Uterus (tissue), 3 donors: ENCODE measurements at regions not wholly inside any gene's neighbourhood (a gene's known extent, or its start where the extent isn't known, plus 50 kb on each side); places are given as distances from the start of the nearest gene placed in this dataset.

Experiments used
- DNase-seq, 2 donors: peaks; one replicate each; pipeline ENCODE4 v3.0.0-alpha.2; 2019 to 2020
- H3K27ac ChIP-seq, 2 donors: fragments of 200-600 bp; sonication (generic); 1 replicate in 1 of 2; 2 replicates in 1 of 2; pipeline ENCODE4 v1.5.1; 2016 to 2018
- H3K27me3 ChIP-seq, 2 donors: fragments of 200-600 bp; sonication (generic); one replicate each; pipeline ENCODE4 v1.5.1; 2018 to 2019; ENCODE audit warnings: control low read depth in 1 of 2
- H3K36me3 ChIP-seq, 2 donors: fragments of 200-600 bp; sonication (generic); one replicate each; pipeline ENCODE4 v1.5.1; 2019; ENCODE audit warnings: control low read depth in 1 of 2
- H3K4me1 ChIP-seq, 2 donors: fragments of 200-600 bp; sonication (generic); one replicate each; pipeline ENCODE4 v1.5.1; 2018 to 2019; ENCODE audit warnings: control low read depth in 1 of 2
- H3K4me3 ChIP-seq, 2 donors: fragments of 200-600 bp; sonication (generic); 1 replicate in 1 of 2; 2 replicates in 1 of 2; pipeline ENCODE4 v1.5.1; 2018 to 2019; ENCODE audit warnings: mild to moderate bottlenecking in 1 of 2
- H3K9me3 ChIP-seq, 2 donors: fragments of 200-600 bp; sonication (generic); one replicate each; pipeline ENCODE4 v1.5.1; 2019; ENCODE audit warnings: control low read depth in 1 of 2
- POLR2A ChIP-seq, 2 donors: fragments of 450-650 bp; IDR thresholded peaks; one replicate each; pipeline ENCODE4 v1.6.1; 2016; ENCODE audit warnings: antibody characterized with exemption in 2 of 2, mild to moderate bottlenecking in 1 of 2, moderate library complexity in 1 of 2
- intact Hi-C: fragments of 100-400 bp; cut with DNase I; formaldehyde crosslinking; loops from one replicate; pipeline ENCODE4 v1.15.1; 2023; ENCODE audit warnings: low total_unique reads
- TF ChIP-seq, protein P1 (sequence below), 4 experiments: fragments of 200-600 bp in 2 of 4; fragments of 450-650 bp in 2 of 4; sonication (generic) in 2 of 4; IDR thresholded peaks; one replicate each; pipeline ENCODE4 v1.5.1; 2016 to 2019; ENCODE audit warnings: antibody characterized with exemption in 4 of 4, mild to moderate bottlenecking in 2 of 4, moderate library complexity in 1 of 4
- donor health status: DM: yes; HTN: yes; CAD: no.

- intact Hi-C loops, result no loop called here
- Histone ChIP-seq H3K27ac (no peak overlapping the region), H3K4me3 (no peak overlapping the region), H3K27me3 (no peaks in the 10 kb centered on the region), H3K9me3 (no peaks in the 10 kb centered on the region), H3K36me3 (no peaks in the 10 kb centered on the region), H3K4me1 (no peaks in the 10 kb centered on the region)
- no peak for DNase-seq
- TF ChIP-seq, protein P1, sequence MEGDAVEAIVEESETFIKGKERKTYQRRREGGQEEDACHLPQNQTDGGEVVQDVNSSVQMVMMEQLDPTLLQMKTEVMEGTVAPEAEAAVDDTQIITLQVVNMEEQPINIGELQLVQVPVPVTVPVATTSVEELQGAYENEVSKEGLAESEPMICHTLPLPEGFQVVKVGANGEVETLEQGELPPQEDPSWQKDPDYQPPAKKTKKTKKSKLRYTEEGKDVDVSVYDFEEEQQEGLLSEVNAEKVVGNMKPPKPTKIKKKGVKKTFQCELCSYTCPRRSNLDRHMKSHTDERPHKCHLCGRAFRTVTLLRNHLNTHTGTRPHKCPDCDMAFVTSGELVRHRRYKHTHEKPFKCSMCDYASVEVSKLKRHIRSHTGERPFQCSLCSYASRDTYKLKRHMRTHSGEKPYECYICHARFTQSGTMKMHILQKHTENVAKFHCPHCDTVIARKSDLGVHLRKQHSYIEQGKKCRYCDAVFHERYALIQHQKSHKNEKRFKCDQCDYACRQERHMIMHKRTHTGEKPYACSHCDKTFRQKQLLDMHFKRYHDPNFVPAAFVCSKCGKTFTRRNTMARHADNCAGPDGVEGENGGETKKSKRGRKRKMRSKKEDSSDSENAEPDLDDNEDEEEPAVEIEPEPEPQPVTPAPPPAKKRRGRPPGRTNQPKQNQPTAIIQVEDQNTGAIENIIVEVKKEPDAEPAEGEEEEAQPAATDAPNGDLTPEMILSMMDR (IDR thresholded peaks at IDR 0.05), result no peak
- TF ChIP-seq POLR2A (IDR thresholded peaks at IDR 0.05), result no peak
These were observed 77.4 kb upstream of the SPATA13 start for GRCh38 chr13:24083141-24083540.

GRCh38 chr13:24083722-24084421 is 76.6 kb upstream of the SPATA13 start:
- Histone ChIP-seq H3K9me3 (no peaks in the 10 kb centered on the region), H3K4me3 (no peak overlapping the region), H3K27me3 (no peaks in the 10 kb centered on the region), H3K27ac (no peak overlapping the region), H3K4me1 (no peaks in the 10 kb centered on the region), H3K36me3 (no peaks in the 10 kb centered on the region)
- intact Hi-C loops, result no loop called here
- no peak for DNase-seq
- TF ChIP-seq POLR2A (IDR thresholded peaks at IDR 0.05), result no peak
- TF ChIP-seq, protein P1 (IDR thresholded peaks at IDR 0.05), result no peak

DNA sequence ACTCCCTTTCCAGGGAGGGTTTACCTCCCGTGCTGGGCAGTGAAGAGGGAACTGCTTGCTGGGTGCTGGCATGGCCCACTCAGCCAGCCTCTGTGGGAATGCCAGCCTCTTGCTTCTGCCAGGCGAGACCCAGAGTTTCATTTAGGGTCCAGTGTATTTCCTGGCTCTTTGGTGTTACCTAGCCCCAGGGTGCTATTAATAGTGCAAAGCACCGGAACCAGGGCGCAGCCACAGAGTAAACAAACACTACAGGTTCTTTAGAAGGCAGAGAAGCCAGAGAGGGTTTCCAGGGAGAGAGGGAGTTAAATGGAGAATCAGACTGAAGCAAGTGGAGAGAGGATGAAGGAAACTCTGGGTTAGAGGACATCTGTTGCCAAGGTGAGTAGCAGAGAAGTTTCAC is 74.9 kb upstream of the SPATA13 start:
- Histone ChIP-seq H3K36me3 (no peaks in the 10 kb centered on the region), H3K4me3 (no peak overlapping the region), H3K27ac (no peak overlapping the region), H3K27me3 (no peaks in the 10 kb centered on the region), H3K4me1 (no peaks in the 10 kb centered on the region), H3K9me3 (no peaks in the 10 kb centered on the region)
- TF ChIP-seq, protein P1 (IDR thresholded peaks at IDR 0.05), result no peak
- no peak for TF ChIP-seq POLR2A (IDR thresholded peaks at IDR 0.05)
- DNase-seq, result no peak
- intact Hi-C loops, result no loop called here

DNA sequence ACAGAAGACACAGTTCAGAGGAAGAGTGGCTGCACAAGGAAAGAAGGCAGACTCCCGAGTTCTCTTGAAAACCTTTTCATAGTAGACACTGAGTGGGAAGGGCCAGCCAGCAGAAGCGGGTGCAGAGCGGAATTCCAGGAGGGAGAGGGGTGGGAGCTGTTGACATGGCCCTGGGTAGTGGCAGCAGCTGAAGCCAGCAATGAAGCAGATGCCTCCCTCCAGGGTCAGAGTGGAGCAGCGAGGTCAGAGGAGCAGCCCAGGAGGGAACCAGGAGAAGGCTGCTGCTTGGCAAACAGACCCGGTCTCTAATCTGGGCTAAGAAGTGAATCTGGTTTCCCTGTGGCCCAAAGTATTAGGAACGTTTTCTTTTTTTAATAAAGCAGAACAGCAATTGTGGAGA is 73.9 kb upstream of the SPATA13 start:
- H3K4me3 ChIP-seq, result no peak overlapping the region
- intact Hi-C loops, result no loop called here
- no peaks in the 10 kb centered on the region for H3K36me3 ChIP-seq
- H3K9me3 ChIP-seq, result no peaks in the 10 kb centered on the region
- H3K27ac ChIP-seq, result no peak overlapping the region
- TF ChIP-seq POLR2A (IDR thresholded peaks at IDR 0.05), result no peak
- TF ChIP-seq, protein P1 (IDR thresholded peaks at IDR 0.05), result no peak
- H3K4me1 ChIP-seq, result no peaks in the 10 kb centered on the region
- no peak for DNase-seq
- H3K27me3 ChIP-seq, result no peaks in the 10 kb centered on the region

- no peaks in the 10 kb centered on the region for H3K27me3 ChIP-seq
- peak in 1 of 2 donors; percentile 41 for DNase-seq
- peak overlapping the region in 1 of 2 donors; percentile 2 for H3K27ac ChIP-seq
- TF ChIP-seq POLR2A (IDR thresholded peaks at IDR 0.05), result no peak
- H3K4me1 ChIP-seq, result peaks cover 0 to 4% of the 10 kb centered on the region in 2 donors
- H3K4me3 ChIP-seq, result no peak overlapping the region
- H3K36me3 ChIP-seq, result no peaks in the 10 kb centered on the region
- intact Hi-C loops, result no loop called here
- no peaks in the 10 kb centered on the region for H3K9me3 ChIP-seq
These were observed 72.8 kb upstream of the SPATA13 start for GRCh38 chr13:24087605-24088225.
